ENCODE measurements at regions not wholly inside any gene's neighbourhood (a gene's known extent, or its start where the extent isn't known, plus 50 kb on each side); places are given as distances from the start of the nearest gene placed in this dataset.
"Not testable (repeated sequence)": the region's sequence is repeated elsewhere in the genome, so short reads cannot be mapped to it uniquely, and the experiment has no call there.

GRCh38 chr9:42656789-42657188 lies 473.3 kb downstream of the SPATA31A6 start:
- DNase-seq = not testable (repeated sequence)

- DNase-seq = not testable (repeated sequence)
These were observed 474.0 kb downstream of the SPATA31A6 start for GRCh38 chr9:42657496-42657895.

- not testable (repeated sequence) for DNase-seq
These were observed 513.7 kb downstream of the SPATA31A6 start for GRCh38 chr9:42697146-42697545.

- DNase-seq = not testable (repeated sequence)
These were observed 519.4 kb downstream of the SPATA31A6 start for GRCh38 chr9:42702890-42703289.

GRCh38 chr9:42724841-42725835 lies 541.7 kb downstream of the SPATA31A6 start:
- DNase-seq = not testable (repeated sequence)

GRCh38 chr9:42743030-42743814 lies 559.8 kb downstream of the SPATA31A6 start:
- peak; percentile 24 for DNase-seq

- not testable (repeated sequence) for DNase-seq
These were observed 573.8 kb downstream of the SPATA31A6 start for GRCh38 chr9:42757251-42757650.

GRCh38 chr9:42759320-42759719 lies 575.9 kb downstream of the SPATA31A6 start:
- not testable (repeated sequence) for DNase-seq

- not testable (repeated sequence) for DNase-seq
These were observed 598.7 kb downstream of the SPATA31A6 start for GRCh38 chr9:42782201-42782600.

GRCh38 chr9:42792725-42793124 lies 609.3 kb downstream of the SPATA31A6 start:
- DNase-seq = not testable (repeated sequence)

- DNase-seq = not testable (repeated sequence)
These were observed 615.1 kb downstream of the SPATA31A6 start for GRCh38 chr9:42798571-42798970.

- not testable (repeated sequence) for DNase-seq
These were observed 619.3 kb downstream of the SPATA31A6 start for GRCh38 chr9:42802716-42803115.

GRCh38 chr9:42806674-42807073 lies 623.2 kb downstream of the SPATA31A6 start:
- not testable (repeated sequence) for DNase-seq

GRCh38 chr9:42821468-42821867 lies 638.0 kb downstream of the SPATA31A6 start:
- not testable (repeated sequence) for DNase-seq

GRCh38 chr9:42848156-42848555 lies 664.7 kb downstream of the SPATA31A6 start:
- not testable (repeated sequence) for DNase-seq

GRCh38 chr9:42850896-42851693 lies 667.6 kb downstream of the SPATA31A6 start:
- DNase-seq = not testable (repeated sequence)

- DNase-seq = not testable (repeated sequence)
These were observed 668.2 kb downstream of the SPATA31A6 start for GRCh38 chr9:42851701-42852100.

- DNase-seq = peak; percentile 17
These were observed 668.9 kb downstream of the SPATA31A6 start for GRCh38 chr9:42852133-42852930.

- not testable (repeated sequence) for DNase-seq
These were observed 676.7 kb downstream of the SPATA31A6 start for GRCh38 chr9:42860133-42860532.

- not testable (repeated sequence) for DNase-seq
These were observed 679.0 kb downstream of the SPATA31A6 start for GRCh38 chr9:42862465-42862864.

All from NCI-H524 treated with DMSO at 0.1 percent for 48 hours (cell line).